SK-N-SH (cell line): ENCODE measurements at regions not wholly inside any gene's neighbourhood (a gene's known extent, or its start where the extent isn't known, plus 50 kb on each side); places are given as distances from the start of the nearest gene placed in this dataset.

Experiments used
- CTCF ChIA-PET: fragments of 300-600, 350-600 bp; formaldehyde crosslinking; extraction: SDS; loops from one replicate; lab custom pipeline; 2021; lab: Yijun Ruan, JAX
- POLR2A ChIA-PET: fragments of 350-600 bp; sonication (Branson Sonifier 250); formaldehyde crosslinking; extraction: SDS; loops from one replicate; lab custom pipeline; 2020; ENCODE audit warnings: antibody characterized with exemption, inconsistent platforms; lab: Yijun Ruan, JAX
- DNase-seq: peaks from one replicate; pipeline ENCODE4 v3.0.0; 2012
- H2AFZ ChIP-seq: fragments of 200-600 bp; sonication (generic); 2 replicates; pipeline ENCODE4 v1.8.1; 2016; ENCODE audit warnings: antibody characterized with exemption, mild to moderate bottlenecking, low read depth
- H3F3A ChIP-seq: fragments of 200-600 bp; sonication (generic); replicated peaks from 2 replicates; pipeline ENCODE3; 2016; ENCODE audit warnings: antibody characterized with exemption, mild to moderate bottlenecking; ENCODE audit not compliant: insufficient read depth
- H3K27ac ChIP-seq, 2 experiments: fragments of 200-500 bp in 1 of 2; fragments of 200-600 bp in 1 of 2; sonication (Bioruptor generic) in 1 of 2; sonication (generic), shearing (Covaris generic) in 1 of 2; 2 replicates each; pipeline versions ENCODE4 v1.5.1 to v1.6.1; 2014 to 2016; ENCODE audit warnings: low read depth in 2 of 2, inconsistent platforms in 1 of 2, low read length in 1 of 2, mild to moderate bottlenecking in 1 of 2, mixed read lengths in 1 of 2
- H3K27me3 ChIP-seq: fragments of 200-600 bp; sonication (generic), shearing (Covaris generic); 2 replicates; pipeline ENCODE4 v1.6.1; 2016; ENCODE audit warnings: mixed run types; ENCODE audit not compliant: insufficient read depth
- H3K36me3 ChIP-seq, 2 experiments: fragments of 200-500 bp in 1 of 2; fragments of 200-600 bp in 1 of 2; sonication (Bioruptor generic) in 1 of 2; sonication (generic) in 1 of 2; replicated peaks in 1 of 2; 2 replicates each; pipeline versions ENCODE3 to v1.5.1; 2014 to 2016; ENCODE audit warnings: low read length in 1 of 2, mild to moderate bottlenecking in 1 of 2; ENCODE audit not compliant: insufficient read depth in 2 of 2, control insufficient read depth in 1 of 2
- H3K4me1 ChIP-seq, 2 experiments: fragments of 200-500 bp in 1 of 2; fragments of 200-600 bp in 1 of 2; sonication (Bioruptor generic) in 1 of 2; sonication (generic), shearing (Covaris generic) in 1 of 2; 2 replicates each; pipeline versions ENCODE4 v1.5.1 to v1.6.1; 2014 to 2016; ENCODE audit warnings: low read depth in 1 of 2, low read length in 1 of 2, mixed run types in 1 of 2; ENCODE audit not compliant: insufficient read depth in 2 of 2, control insufficient read depth in 1 of 2
- H3K4me2 ChIP-seq: fragments of 200-600 bp; sonication (generic), shearing (Covaris generic); 2 replicates; pipeline ENCODE4 v1.6.1; 2017; ENCODE audit warnings: mixed run types
- H3K4me3 ChIP-seq, 2 experiments: fragments of 200-500 bp in 1 of 2; fragments of 200-600 bp in 1 of 2; sonication (Bioruptor generic) in 1 of 2; sonication (generic), shearing (Covaris generic) in 1 of 2; 2 replicates each; pipeline versions ENCODE4 v1.5.1 to v1.8.1; 2014 to 2016; ENCODE audit warnings: low read depth in 2 of 2, inconsistent platforms in 1 of 2, low read length in 1 of 2, mild to moderate bottlenecking in 1 of 2, mixed read lengths in 1 of 2, moderate library complexity in 1 of 2
- H3K79me2 ChIP-seq: fragments of 200-600 bp; sonication (generic); 2 replicates; pipeline ENCODE4 v1.8.1; 2017; ENCODE audit warnings: mild to moderate bottlenecking; ENCODE audit not compliant: insufficient read depth
- H3K9ac ChIP-seq: fragments of 200-600 bp; sonication (generic); 2 replicates; pipeline ENCODE4 v1.6.1; 2017; ENCODE audit warnings: mixed run types
- H3K9me2 ChIP-seq: fragments of 200-600 bp; sonication (generic); 2 replicates; pipeline ENCODE4 v1.6.1; 2017; ENCODE audit warnings: mixed run types
- H3K9me3 ChIP-seq: fragments of 200-600 bp; sonication (generic); 2 replicates; pipeline ENCODE4 v1.6.1; 2017; ENCODE audit warnings: mixed run types, mild to moderate bottlenecking, moderate library complexity
- H4K20me1 ChIP-seq: fragments of 200-600 bp; sonication (generic); 2 replicates; pipeline ENCODE4 v1.6.1; 2017; ENCODE audit warnings: mild to moderate bottlenecking, mixed run types; ENCODE audit not compliant: insufficient read depth
- CHD2 ChIP-seq: fragments of 150-350 bp; IDR thresholded peaks from 2 replicates; pipeline ENCODE4 v1.6.1; 2018; ENCODE audit warnings: low read length; ENCODE audit not compliant: partially characterized antibody
- ELF1 ChIP-seq: IDR thresholded peaks from 2 replicates; pipeline ENCODE4 v1.4.0; 2012
- EP300 ChIP-seq, 2 experiments: IDR thresholded peaks; 2 replicates each; pipeline versions ENCODE4 v1.4.0 to v1.6.1; 2012; ENCODE audit warnings: borderline replicate concordance in 1 of 2, low read depth in 1 of 2, low read length in 1 of 2
- FOSL2 ChIP-seq: IDR thresholded peaks from 2 replicates; pipeline ENCODE4 v1.4.0; 2012; ENCODE audit warnings: low read depth, mild to moderate bottlenecking, moderate library complexity, borderline replicate concordance
- FOXJ3 ChIP-seq: sonication (generic); formaldehyde crosslinking; IDR thresholded peaks from 2 replicates; pipeline ENCODE4 v1.5.1; 2020; ENCODE audit warnings: mild to moderate bottlenecking, missing genetic modification reagents
- FOXM1 ChIP-seq: IDR thresholded peaks from 2 replicates; pipeline ENCODE4 v1.4.0; 2012; ENCODE audit warnings: low read depth, mild to moderate bottlenecking
- MEF2A ChIP-seq: IDR thresholded peaks from 2 replicates; pipeline ENCODE4 v1.4.0; 2012; ENCODE audit warnings: low read depth, borderline replicate concordance
- POLR2AphosphoS5 ChIP-seq: IDR thresholded peaks from 2 replicates; pipeline ENCODE4 v1.6.1; 2012; ENCODE audit warnings: low read depth, low read length
- RAD21 ChIP-seq: IDR thresholded peaks from 2 replicates; pipeline ENCODE4 v1.6.1; 2012; ENCODE audit warnings: mild to moderate bottlenecking, low read length
- RFX5 ChIP-seq: IDR thresholded peaks from 2 replicates; pipeline ENCODE4 v1.6.1; 2012; ENCODE audit warnings: mild to moderate bottlenecking, improper control_type of control experiment, low read length
- RXRA ChIP-seq: IDR thresholded peaks from 2 replicates; pipeline ENCODE4 v1.4.0; 2012; ENCODE audit warnings: low read depth, mild to moderate bottlenecking, borderline replicate concordance
- SIN3A ChIP-seq: IDR thresholded peaks from 2 replicates; pipeline ENCODE4 v1.6.1; 2012; ENCODE audit warnings: low read depth, mild to moderate bottlenecking, low read length, moderate library complexity, borderline replicate concordance
- TAF1 ChIP-seq: IDR thresholded peaks from 2 replicates; pipeline ENCODE4 v1.6.1; 2012; ENCODE audit warnings: low read depth, mild to moderate bottlenecking, low read length, moderate library complexity, borderline replicate concordance
- TEAD4 ChIP-seq: IDR thresholded peaks from 2 replicates; pipeline ENCODE4 v1.4.0; 2012; ENCODE audit warnings: mild to moderate bottlenecking, borderline replicate concordance; ENCODE audit not compliant: insufficient read depth
- WGBS: methylation state at CpG from one replicate; pipeline ENCODE4 v1.1.6; 2017; ENCODE audit warnings: low lambda C conversion rate; 5-methylcytosine and 5-hydroxymethylcytosine counted together
- TF ChIP-seq, protein P1 (sequence below): IDR thresholded peaks from 2 replicates; pipeline ENCODE4; 2012
- TF ChIP-seq, protein P2 (sequence below): fragments of 200-600 bp; sonication (generic); IDR thresholded peaks from 2 replicates; pipeline ENCODE4 v1.6.1; 2017; ENCODE audit warnings: antibody characterized with exemption, mild to moderate bottlenecking, moderate library complexity
- TF ChIP-seq, protein P3 (sequence below): fragments of 150-350 bp; IDR thresholded peaks from 2 replicates; pipeline ENCODE4 v1.6.1; 2017; ENCODE audit warnings: antibody characterized with exemption, low read length, low read depth, borderline replicate concordance
- TF ChIP-seq, protein P4 (sequence below): IDR thresholded peaks from 2 replicates; pipeline ENCODE4 v1.6.1; 2012; ENCODE audit warnings: mild to moderate bottlenecking, low read depth, low read length, moderate library complexity

DNA sequence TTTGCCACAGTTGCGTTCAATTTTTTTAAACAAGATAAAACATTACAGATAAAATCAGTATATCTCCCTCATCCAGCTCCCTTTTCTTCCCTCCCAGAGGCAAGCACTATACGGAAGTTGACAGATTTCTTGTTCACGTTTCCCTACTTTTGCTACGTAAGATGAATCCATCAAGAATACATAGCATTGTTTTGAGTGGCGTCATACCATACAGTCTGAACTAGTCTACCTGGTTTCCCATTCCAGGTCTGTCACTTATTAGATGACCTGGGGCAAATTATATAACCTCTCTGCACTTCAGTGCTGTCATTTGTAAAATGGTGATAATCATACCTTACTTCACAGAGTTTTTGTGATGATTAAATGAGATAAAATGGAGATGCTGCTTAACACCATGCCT lies 184.3 kb upstream of the SOX4 start:
- POLR2A ChIA-PET, result no interaction called here
- Histone ChIP-seq H3K4me1 (no peaks in the 10 kb centered on the region), H2AFZ (no peak overlapping the region), H3K9ac (no peak overlapping the region), H3K9me3 (peaks cover 5% of the 10 kb centered on the region; the same call in 1 of the 2 replicates), H3K36me3 (no peaks in the 10 kb centered on the region), H3K4me2 (no peak overlapping the region), H3K4me3 (no peak overlapping the region), H3K27me3 (no peaks in the 10 kb centered on the region), H3K27ac (no peak overlapping the region), H3F3A (no peaks in the 10 kb centered on the region), H3K79me2 (no peaks in the 10 kb centered on the region), H4K20me1 (no peaks in the 10 kb centered on the region), H3K9me2 (no peaks in the 10 kb centered on the region)
- CTCF ChIA-PET, result no interaction called here
- WGBS, result 89% methylated on average over 5 of the region's 5 CpGs
- no peak for TF ChIP-seq CHD2
- TF ChIP-seq, protein P1, sequence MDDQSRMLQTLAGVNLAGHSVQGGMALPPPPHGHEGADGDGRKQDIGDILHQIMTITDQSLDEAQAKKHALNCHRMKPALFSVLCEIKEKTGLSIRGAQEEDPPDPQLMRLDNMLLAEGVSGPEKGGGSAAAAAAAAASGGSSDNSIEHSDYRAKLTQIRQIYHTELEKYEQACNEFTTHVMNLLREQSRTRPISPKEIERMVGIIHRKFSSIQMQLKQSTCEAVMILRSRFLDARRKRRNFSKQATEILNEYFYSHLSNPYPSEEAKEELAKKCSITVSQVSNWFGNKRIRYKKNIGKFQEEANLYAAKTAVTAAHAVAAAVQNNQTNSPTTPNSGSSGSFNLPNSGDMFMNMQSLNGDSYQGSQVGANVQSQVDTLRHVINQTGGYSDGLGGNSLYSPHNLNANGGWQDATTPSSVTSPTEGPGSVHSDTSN, result no peak
- TF ChIP-seq RFX5, result no peak
- TF ChIP-seq, protein P2, sequence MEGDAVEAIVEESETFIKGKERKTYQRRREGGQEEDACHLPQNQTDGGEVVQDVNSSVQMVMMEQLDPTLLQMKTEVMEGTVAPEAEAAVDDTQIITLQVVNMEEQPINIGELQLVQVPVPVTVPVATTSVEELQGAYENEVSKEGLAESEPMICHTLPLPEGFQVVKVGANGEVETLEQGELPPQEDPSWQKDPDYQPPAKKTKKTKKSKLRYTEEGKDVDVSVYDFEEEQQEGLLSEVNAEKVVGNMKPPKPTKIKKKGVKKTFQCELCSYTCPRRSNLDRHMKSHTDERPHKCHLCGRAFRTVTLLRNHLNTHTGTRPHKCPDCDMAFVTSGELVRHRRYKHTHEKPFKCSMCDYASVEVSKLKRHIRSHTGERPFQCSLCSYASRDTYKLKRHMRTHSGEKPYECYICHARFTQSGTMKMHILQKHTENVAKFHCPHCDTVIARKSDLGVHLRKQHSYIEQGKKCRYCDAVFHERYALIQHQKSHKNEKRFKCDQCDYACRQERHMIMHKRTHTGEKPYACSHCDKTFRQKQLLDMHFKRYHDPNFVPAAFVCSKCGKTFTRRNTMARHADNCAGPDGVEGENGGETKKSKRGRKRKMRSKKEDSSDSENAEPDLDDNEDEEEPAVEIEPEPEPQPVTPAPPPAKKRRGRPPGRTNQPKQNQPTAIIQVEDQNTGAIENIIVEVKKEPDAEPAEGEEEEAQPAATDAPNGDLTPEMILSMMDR, result no peak
- TF ChIP-seq MEF2A, result no peak
- no peak for TF ChIP-seq RAD21
- TF ChIP-seq, protein P3, sequence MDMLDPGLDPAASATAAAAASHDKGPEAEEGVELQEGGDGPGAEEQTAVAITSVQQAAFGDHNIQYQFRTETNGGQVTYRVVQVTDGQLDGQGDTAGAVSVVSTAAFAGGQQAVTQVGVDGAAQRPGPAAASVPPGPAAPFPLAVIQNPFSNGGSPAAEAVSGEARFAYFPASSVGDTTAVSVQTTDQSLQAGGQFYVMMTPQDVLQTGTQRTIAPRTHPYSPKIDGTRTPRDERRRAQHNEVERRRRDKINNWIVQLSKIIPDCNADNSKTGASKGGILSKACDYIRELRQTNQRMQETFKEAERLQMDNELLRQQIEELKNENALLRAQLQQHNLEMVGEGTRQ, result no peak
- no peak for TF ChIP-seq TEAD4
- TF ChIP-seq ELF1, result no peak
- no peak for TF ChIP-seq FOSL2
- TF ChIP-seq FOXM1, result no peak
- no peak for TF ChIP-seq FOXJ3 (CRISPR knock-in tag)
- TF ChIP-seq SIN3A, result no peak
- DNase-seq, result no peak

DNA sequence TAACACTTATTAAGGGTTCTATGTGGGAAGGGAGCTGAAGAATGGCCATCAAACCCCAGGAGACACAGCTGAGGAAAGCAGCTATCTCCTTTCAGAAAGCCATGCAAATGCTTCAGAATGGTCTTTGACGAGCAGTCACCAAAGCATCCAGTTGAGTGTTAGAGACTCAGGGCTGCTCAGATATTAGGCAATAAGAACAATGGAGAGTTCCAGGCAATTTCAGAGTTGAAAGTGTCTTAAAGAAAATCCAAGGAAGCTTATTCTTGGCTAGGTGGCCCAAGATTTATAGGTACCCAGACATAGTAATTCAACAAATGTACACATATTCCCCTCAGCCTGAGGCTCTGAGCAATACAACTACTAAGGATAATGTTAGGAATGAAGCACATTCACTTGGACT lies 180.1 kb upstream of the SOX4 start:
- no peak overlapping the region for H3K27ac ChIP-seq
- no peak overlapping the region for H3K9ac ChIP-seq
- no peak overlapping the region for H3K4me3 ChIP-seq
- H3K27me3 ChIP-seq, result no peaks in the 10 kb centered on the region
- H3K4me1 ChIP-seq, result no peaks in the 10 kb centered on the region
- no peak for DNase-seq
- no peaks in the 10 kb centered on the region for H4K20me1 ChIP-seq
- peaks cover 5% of the 10 kb centered on the region; the same call in 1 of the 2 replicates for H3K9me3 ChIP-seq
- H3K9me2 ChIP-seq, result no peaks in the 10 kb centered on the region
- no peak for TF ChIP-seq TAF1
- TF ChIP-seq TEAD4, result no peak
- TF ChIP-seq POLR2AphosphoS5, result no peak
- no peak for TF ChIP-seq MEF2A
- no peak for TF ChIP-seq ELF1
- TF ChIP-seq EP300 (IDR thresholded peaks at IDR 0.05; ENCODE audit: borderline replicate concordance in 1 of 2, low read depth in 1 of 2, low read length in 1 of 2), result no peak
- TF ChIP-seq, protein P3, result no peak
- TF ChIP-seq, protein P4, sequence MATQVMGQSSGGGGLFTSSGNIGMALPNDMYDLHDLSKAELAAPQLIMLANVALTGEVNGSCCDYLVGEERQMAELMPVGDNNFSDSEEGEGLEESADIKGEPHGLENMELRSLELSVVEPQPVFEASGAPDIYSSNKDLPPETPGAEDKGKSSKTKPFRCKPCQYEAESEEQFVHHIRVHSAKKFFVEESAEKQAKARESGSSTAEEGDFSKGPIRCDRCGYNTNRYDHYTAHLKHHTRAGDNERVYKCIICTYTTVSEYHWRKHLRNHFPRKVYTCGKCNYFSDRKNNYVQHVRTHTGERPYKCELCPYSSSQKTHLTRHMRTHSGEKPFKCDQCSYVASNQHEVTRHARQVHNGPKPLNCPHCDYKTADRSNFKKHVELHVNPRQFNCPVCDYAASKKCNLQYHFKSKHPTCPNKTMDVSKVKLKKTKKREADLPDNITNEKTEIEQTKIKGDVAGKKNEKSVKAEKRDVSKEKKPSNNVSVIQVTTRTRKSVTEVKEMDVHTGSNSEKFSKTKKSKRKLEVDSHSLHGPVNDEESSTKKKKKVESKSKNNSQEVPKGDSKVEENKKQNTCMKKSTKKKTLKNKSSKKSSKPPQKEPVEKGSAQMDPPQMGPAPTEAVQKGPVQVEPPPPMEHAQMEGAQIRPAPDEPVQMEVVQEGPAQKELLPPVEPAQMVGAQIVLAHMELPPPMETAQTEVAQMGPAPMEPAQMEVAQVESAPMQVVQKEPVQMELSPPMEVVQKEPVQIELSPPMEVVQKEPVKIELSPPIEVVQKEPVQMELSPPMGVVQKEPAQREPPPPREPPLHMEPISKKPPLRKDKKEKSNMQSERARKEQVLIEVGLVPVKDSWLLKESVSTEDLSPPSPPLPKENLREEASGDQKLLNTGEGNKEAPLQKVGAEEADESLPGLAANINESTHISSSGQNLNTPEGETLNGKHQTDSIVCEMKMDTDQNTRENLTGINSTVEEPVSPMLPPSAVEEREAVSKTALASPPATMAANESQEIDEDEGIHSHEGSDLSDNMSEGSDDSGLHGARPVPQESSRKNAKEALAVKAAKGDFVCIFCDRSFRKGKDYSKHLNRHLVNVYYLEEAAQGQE, result no peak
- TF ChIP-seq RXRA, result no peak
- TF ChIP-seq, all 33 proteins: peak for 0
- Histone ChIP-seq H3K79me2 (no peaks in the 10 kb centered on the region), H2AFZ (no peak overlapping the region), H3K36me3 (no peaks in the 10 kb centered on the region), H3F3A (no peaks in the 10 kb centered on the region), H3K4me2 (no peak overlapping the region)
- 81% methylated on average over 1 of the region's 1 CpG for WGBS
- ChIA-PET CTCF (no interaction called here), POLR2A (no interaction called here)
